Activated CD8-positive, alpha-beta memory T cell treated with anti-CD3 and anti-CD28 coated beads for 48 hours (primary cell): ENCODE measurements at regions not wholly inside any gene's neighbourhood (a gene's known extent, or its start where the extent isn't known, plus 50 kb on each side); places are given as distances from the start of the nearest gene placed in this dataset.
A peak's percentile ranks its signal among the peaks of the same experiment; 100 is the strongest.
"Not testable (repeated sequence)": the region's sequence is repeated elsewhere in the genome, so short reads cannot be mapped to it uniquely, and the experiment has no call there.

Experiments used
- DNase-seq, 3 experiments: peaks; one replicate each; pipeline ENCODE4 v3.0.0-alpha.2; 2020; ENCODE audit warnings: low read depth in 2 of 3, low spot score in 2 of 3

GRCh38 chr6:144474904-144475303 is 189.8 kb downstream of the UTRN start:
- DNase-seq: no peak

GRCh38 chr6:144475411-144475810 is 190.3 kb downstream of the UTRN start:
- no peak for DNase-seq

- DNase-seq: no peak
Observed at GRCh38 chr6:144476286-144476685, 191.2 kb downstream of the UTRN start.

GRCh38 chr6:144477396-144477795 is 192.3 kb downstream of the UTRN start:
- no peak for DNase-seq

- no peak for DNase-seq
Observed at GRCh38 chr6:144477856-144478255, 192.7 kb downstream of the UTRN start.

- no peak for DNase-seq
Observed at GRCh38 chr6:144478483-144478882, 193.3 kb downstream of the UTRN start.

DNA sequence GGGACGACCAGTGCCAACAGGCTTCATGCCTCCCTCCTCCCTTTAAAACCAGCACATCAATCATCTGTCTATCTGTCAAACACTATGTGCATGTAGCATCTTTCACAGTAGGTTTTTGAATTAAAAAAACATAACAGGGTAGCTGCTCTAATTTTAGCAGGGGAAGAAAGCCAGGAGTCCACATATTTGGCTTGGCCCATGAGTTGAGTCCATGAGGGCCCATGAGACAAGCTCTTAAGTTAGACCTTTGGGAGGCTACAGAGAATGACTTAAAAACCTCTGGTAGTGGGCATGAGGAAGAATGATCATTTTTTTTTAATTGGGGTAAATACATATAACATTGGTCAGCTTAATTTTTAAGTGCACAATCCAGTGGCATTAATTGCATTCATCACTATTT is 194.9 kb downstream of the UTRN start:
- DNase-seq: no peak

- no peak for DNase-seq
Observed at GRCh38 chr6:144480473-144480872, 195.3 kb downstream of the UTRN start.

- DNase-seq: no peak
Observed at GRCh38 chr6:144481527-144481926, 196.4 kb downstream of the UTRN start.

GRCh38 chr6:144482142-144482541 is 197.0 kb downstream of the UTRN start:
- peak in 2 of 3 experiments; percentile 25 to 39 for DNase-seq

- no peak for DNase-seq
Observed at GRCh38 chr6:144485531-144485930, 200.4 kb downstream of the UTRN start.

- no peak for DNase-seq
Observed at GRCh38 chr6:144488590-144488989, 203.5 kb downstream of the UTRN start.

GRCh38 chr6:144493035-144493910 is 208.1 kb downstream of the UTRN start:
- no peak for DNase-seq

GRCh38 chr6:144495076-144495475 is 209.9 kb downstream of the UTRN start:
- not testable (repeated sequence) for DNase-seq

- no peak for DNase-seq
Observed at GRCh38 chr6:144497650-144498049, 212.5 kb downstream of the UTRN start.

DNA sequence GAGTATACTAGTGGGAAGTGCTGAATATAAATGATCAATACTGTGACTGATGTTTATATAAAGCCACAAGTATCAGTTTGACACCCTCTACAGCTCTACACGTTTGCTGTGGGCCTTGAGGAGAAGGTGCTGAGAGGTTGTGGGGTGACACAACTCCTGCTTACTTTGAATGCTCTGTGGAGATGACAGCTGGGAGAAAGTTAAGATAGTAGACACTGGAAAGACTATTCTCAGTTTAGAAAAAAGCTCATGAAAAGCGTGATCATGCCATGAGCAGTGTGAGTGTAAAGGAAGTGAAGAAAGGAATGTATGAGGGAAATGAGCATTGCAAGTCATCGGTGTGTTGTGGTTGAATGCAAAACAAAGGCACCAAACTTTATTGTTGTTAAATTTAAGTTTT is 215.8 kb downstream of the UTRN start:
- no peak for DNase-seq

DNA sequence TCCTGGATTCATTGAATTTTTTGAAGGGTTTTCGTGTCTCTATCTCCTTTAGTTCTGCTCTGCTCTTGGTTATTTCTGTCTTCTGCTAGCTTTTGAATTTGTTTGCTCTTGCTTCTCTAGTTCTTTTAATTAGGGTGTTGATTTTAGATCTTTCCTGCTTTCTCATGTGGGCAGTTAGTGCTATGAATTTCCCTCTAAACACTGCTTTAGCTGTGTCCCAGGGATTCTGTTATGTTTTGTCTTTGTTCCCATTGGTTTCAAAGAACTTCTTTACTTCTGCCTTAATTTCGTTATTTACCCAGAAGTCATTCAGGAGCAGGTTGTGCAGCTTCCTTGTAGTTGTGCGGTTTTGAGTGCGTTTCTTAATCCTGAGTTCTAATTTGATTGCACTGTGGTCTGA is 220.1 kb downstream of the UTRN start:
- DNase-seq: not testable (repeated sequence)

GRCh38 chr6:144506051-144506450 is 220.9 kb downstream of the UTRN start:
- not testable (repeated sequence) for DNase-seq

GRCh38 chr6:144507772-144508312 is 222.7 kb downstream of the UTRN start:
- DNase-seq: not testable (repeated sequence)

DNA sequence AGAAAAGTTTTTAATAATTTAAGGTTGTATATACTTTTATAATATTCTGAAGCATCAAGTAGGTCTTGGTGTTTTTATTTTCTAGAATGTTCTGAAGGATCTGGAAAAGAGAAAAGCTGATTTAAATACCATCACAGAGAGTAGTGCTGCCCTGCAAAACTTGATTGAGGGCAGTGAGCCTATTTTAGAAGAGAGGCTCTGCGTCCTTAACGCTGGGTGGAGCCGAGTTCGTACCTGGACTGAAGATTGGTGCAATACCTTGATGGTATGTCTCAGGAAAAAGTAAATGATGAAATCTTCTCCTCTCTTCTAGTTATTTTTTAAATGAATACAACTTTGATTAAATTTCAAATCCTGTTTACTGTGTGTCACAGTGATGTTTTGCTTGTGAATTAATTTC is 225.7 kb downstream of the UTRN start:
- DNase-seq: no peak

DNA sequence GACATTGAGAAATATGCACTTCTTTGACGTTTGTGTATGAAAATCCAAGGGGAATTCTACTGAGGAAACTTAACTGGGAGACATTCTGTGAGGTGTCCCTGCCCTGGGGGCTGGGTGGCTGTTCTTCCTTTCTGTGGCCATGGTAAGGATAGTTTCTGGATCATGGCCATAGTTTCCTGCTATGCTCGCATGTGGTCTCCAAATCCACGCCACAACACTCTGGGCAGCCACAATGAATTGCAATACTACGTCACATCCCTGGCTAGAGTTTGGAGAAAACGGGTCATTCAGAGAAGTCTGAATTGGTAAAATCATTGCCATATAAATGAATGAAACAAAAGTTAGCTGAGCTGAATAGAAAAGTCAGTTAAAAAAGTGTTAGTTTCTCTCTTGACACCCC is 230.6 kb downstream of the UTRN start:
- no peak for DNase-seq

DNA sequence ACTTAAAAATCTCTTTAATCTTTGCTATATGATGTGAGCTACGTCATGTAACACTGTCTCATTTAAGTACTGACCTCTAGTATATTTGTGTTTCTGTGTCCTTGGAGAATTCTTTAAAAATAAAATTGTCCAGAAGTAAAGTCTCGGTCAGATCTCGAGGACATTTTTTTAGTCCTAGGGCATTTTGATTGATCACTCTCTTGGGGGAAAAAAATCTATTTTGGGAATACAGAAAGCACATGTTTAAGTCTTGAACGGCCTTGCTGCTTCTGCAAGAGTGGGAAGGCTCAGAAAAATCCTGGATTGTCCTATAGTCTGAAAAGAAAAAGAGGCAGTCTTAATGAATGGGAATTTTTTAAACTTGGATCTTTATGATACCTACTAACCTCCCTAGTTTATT is 234.3 kb downstream of the UTRN start:
- DNase-seq: no peak
